Activated effector memory CD4-positive, alpha-beta T cell treated with anti-CD3 and anti-CD28 coated beads, Interleukin-2, amount 50 U/mL, for 16 hours (primary cell): ENCODE measurements at regions not wholly inside any gene's neighbourhood (a gene's known extent, or its start where the extent isn't known, plus 50 kb on each side); places are given as distances from the start of the nearest gene placed in this dataset.

Experiments
- DNase-seq: peaks from one replicate; pipeline ENCODE4 v3.0.0-alpha.2; 2020

GRCh38 chr1:231108516-231109302 is 53.1 kb upstream of the TRIM67 start:
- no peak for DNase-seq

GRCh38 chr1:231107600-231108326 is 54.1 kb upstream of the TRIM67 start:
- DNase-seq, result no peak

GRCh38 chr1:231107151-231107550 is 54.7 kb upstream of the TRIM67 start:
- DNase-seq, result no peak

- DNase-seq, result no peak
Observed at GRCh38 chr1:231106347-231106746, 55.5 kb upstream of the TRIM67 start.

- DNase-seq, result no peak
Observed at GRCh38 chr1:231104917-231105316, 56.9 kb upstream of the TRIM67 start.

GRCh38 chr1:231103961-231104360 is 57.9 kb upstream of the TRIM67 start:
- no peak for DNase-seq

GRCh38 chr1:231099996-231100767 is 60.1 kb upstream of the FAM89A start:
- DNase-seq, result no peak

GRCh38 chr1:231099311-231099710 is 59.3 kb upstream of the FAM89A start:
- DNase-seq, result no peak

- DNase-seq, result no peak
Observed at GRCh38 chr1:231095595-231095994, 55.5 kb upstream of the FAM89A start.

GRCh38 chr1:231094421-231094820 is 54.4 kb upstream of the FAM89A start:
- DNase-seq, result no peak

GRCh38 chr1:231093156-231093922 is 53.3 kb upstream of the FAM89A start:
- no peak for DNase-seq

GRCh38 chr1:231092380-231092779 is 52.3 kb upstream of the FAM89A start:
- DNase-seq, result no peak

- peak; percentile 75 for DNase-seq
Observed at GRCh38 chr1:231091831-231092301, 51.8 kb upstream of the FAM89A start.

GRCh38 chr1:231091415-231091814 is 51.4 kb upstream of the FAM89A start:
- DNase-seq, result no peak
